Loucy (cell line): ENCODE measurements at regions not wholly inside any gene's neighbourhood (a gene's known extent, or its start where the extent isn't known, plus 50 kb on each side); places are given as distances from the start of the nearest gene placed in this dataset.

Source experiments
- H2AFZ ChIP-seq: fragments of 200-600 bp; sonication (generic); 2 replicates; pipeline ENCODE4 v1.6.0; 2016; ENCODE audit warnings: antibody characterized with exemption, mild to moderate bottlenecking, low read length, moderate library complexity
- H3F3A ChIP-seq: fragments of 200-600 bp; 2 replicates; pipeline ENCODE4 v1.6.0; 2016; ENCODE audit warnings: antibody characterized with exemption, low read depth, mild to moderate bottlenecking
- H3K27me3 ChIP-seq: fragments of 200-600 bp; sonication (generic); 2 replicates; pipeline ENCODE4 v1.6.1; 2014; ENCODE audit warnings: low read length, mild to moderate bottlenecking; ENCODE audit not compliant: insufficient read depth, poor library complexity, severe bottlenecking
- H3K36me3 ChIP-seq: fragments of 200-600 bp; sonication (generic); 2 replicates; pipeline ENCODE4 v1.6.1; 2016; ENCODE audit warnings: low read length; ENCODE audit not compliant: insufficient read depth
- H3K4me1 ChIP-seq: fragments of 200-600 bp; sonication (generic); 2 replicates; pipeline ENCODE4 v1.5.1; 2014; ENCODE audit warnings: low read length, mild to moderate bottlenecking; ENCODE audit not compliant: insufficient read depth, poor library complexity, severe bottlenecking
- H3K4me2 ChIP-seq: fragments of 200-600 bp; sonication (generic); 2 replicates; pipeline ENCODE4 v1.6.0; 2014; ENCODE audit warnings: antibody characterized with exemption, low read length, low read depth, mild to moderate bottlenecking; ENCODE audit not compliant: poor library complexity, severe bottlenecking
- H3K4me3 ChIP-seq: fragments of 200-600 bp; sonication (generic); 2 replicates; pipeline ENCODE4 v1.5.1; 2014; ENCODE audit warnings: low read length, mild to moderate bottlenecking, mixed read lengths; ENCODE audit not compliant: poor library complexity, severe bottlenecking
- H3K79me2 ChIP-seq: fragments of 200-600 bp; sonication (generic); 2 replicates; pipeline ENCODE4 v1.6.1; 2014; ENCODE audit warnings: low read length; ENCODE audit not compliant: insufficient read depth
- H3K9ac ChIP-seq: fragments of 200-600 bp; sonication (generic); 2 replicates; pipeline ENCODE4 v1.6.0; 2014; ENCODE audit warnings: mild to moderate bottlenecking, low read depth, low read length, moderate library complexity; ENCODE audit not compliant: poor library complexity, severe bottlenecking
- H3K9me2 ChIP-seq: fragments of 200-600 bp; sonication (generic); replicated peaks from 2 replicates; pipeline ENCODE4 v1.6.1; 2016; ENCODE audit warnings: low read depth, low read length, mixed read lengths
- H3K9me3 ChIP-seq: fragments of 200-600 bp; sonication (generic); 2 replicates; pipeline ENCODE4 v1.6.1; 2014; ENCODE audit warnings: mild to moderate bottlenecking, antibody characterized with exemption, low read length, low read depth; ENCODE audit not compliant: insufficient read depth
- H4K20me1 ChIP-seq: fragments of 200-600 bp; sonication (generic); 2 replicates; pipeline ENCODE4 v1.6.0; 2014; ENCODE audit warnings: antibody characterized with exemption, low read length, mild to moderate bottlenecking; ENCODE audit not compliant: insufficient read depth, poor library complexity, severe bottlenecking
- CTCF ChIP-seq: fragments of 200-600 bp; sonication (generic); conservative IDR thresholded peaks from 2 replicates; pipeline ENCODE4 v1.5.1; 2014; ENCODE audit warnings: mild to moderate bottlenecking, antibody characterized with exemption, low read length
- EZH2phosphoT487 ChIP-seq: fragments of 200-600 bp; IDR thresholded peaks from 2 replicates; pipeline ENCODE4 v1.6.1; 2018; ENCODE audit warnings: antibody characterized with exemption, mild to moderate bottlenecking, moderate library complexity, borderline replicate concordance

- Histone ChIP-seq H3K9ac (no peak overlapping the region), H3K36me3 (no peaks in the 10 kb centered on the region), H3K9me2 (no peaks in the 10 kb centered on the region), H3K79me2 (no peaks in the 10 kb centered on the region), H3F3A (no peaks in the 10 kb centered on the region), H3K27me3 (no peaks in the 10 kb centered on the region), H4K20me1 (no peaks in the 10 kb centered on the region), H3K4me3 (no peak overlapping the region), H3K9me3 (no peaks in the 10 kb centered on the region; the same call in 1 of the 2 replicates), H3K4me1 (no peaks in the 10 kb centered on the region), H3K4me2 (no peak overlapping the region), H2AFZ (no peak overlapping the region)
- TF ChIP-seq EZH2phosphoT487: no peak
- TF ChIP-seq CTCF: no peak
These were observed 203.8 kb upstream of the POU3F1 start for GRCh38 chr1:38250356-38250755.

DNA sequence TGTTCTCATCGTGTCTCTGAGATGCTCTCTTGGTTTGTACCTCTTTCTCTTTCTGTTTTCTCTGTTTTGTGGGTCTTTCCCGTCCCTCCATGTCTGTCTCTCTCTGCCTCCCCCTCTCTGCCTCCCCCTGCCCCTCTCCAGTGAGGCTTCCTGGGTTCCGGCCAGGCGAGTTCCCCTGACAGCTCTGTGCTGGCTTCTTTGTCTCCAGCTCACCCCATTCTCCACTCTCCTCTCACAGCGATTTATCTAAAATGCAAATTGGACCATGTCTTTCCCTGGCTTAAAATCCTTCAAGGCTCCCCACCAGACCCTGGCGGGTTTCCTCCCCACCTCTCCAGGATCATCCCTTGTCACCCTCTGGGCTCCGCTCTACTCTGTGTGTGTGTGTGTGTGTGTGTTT, 202.4 kb upstream of the POU3F1 start:
- H3K4me1 ChIP-seq: no peaks in the 10 kb centered on the region
- H3K4me2 ChIP-seq: no peak overlapping the region
- H3K4me3 ChIP-seq: no peak overlapping the region
- no peaks in the 10 kb centered on the region for H3F3A ChIP-seq
- H2AFZ ChIP-seq: no peak overlapping the region
- H3K27me3 ChIP-seq: no peaks in the 10 kb centered on the region
- no peaks in the 10 kb centered on the region for H3K9me2 ChIP-seq
- no peaks in the 10 kb centered on the region for H3K79me2 ChIP-seq
- H3K9me3 ChIP-seq: no peaks in the 10 kb centered on the region; the same call in 1 of the 2 replicates
- no peak overlapping the region for H3K9ac ChIP-seq
- H3K36me3 ChIP-seq: no peaks in the 10 kb centered on the region
- TF ChIP-seq EZH2phosphoT487: no peak
- no peak for TF ChIP-seq CTCF
- no peaks in the 10 kb centered on the region for H4K20me1 ChIP-seq

- H2AFZ ChIP-seq: no peak overlapping the region
- no peaks in the 10 kb centered on the region for H3K9me2 ChIP-seq
- H4K20me1 ChIP-seq: no peaks in the 10 kb centered on the region
- H3F3A ChIP-seq: no peaks in the 10 kb centered on the region
- H3K79me2 ChIP-seq: no peaks in the 10 kb centered on the region
- no peaks in the 10 kb centered on the region for H3K4me1 ChIP-seq
- no peak overlapping the region for H3K9ac ChIP-seq
- H3K4me3 ChIP-seq: no peak overlapping the region
- no peaks in the 10 kb centered on the region for H3K36me3 ChIP-seq
- H3K4me2 ChIP-seq: no peak overlapping the region
- TF ChIP-seq CTCF (no peak), EZH2phosphoT487 (no peak)
- no peaks in the 10 kb centered on the region; the same call in 1 of the 2 replicates for H3K9me3 ChIP-seq
- H3K27me3 ChIP-seq: no peaks in the 10 kb centered on the region
These were observed 200.7 kb upstream of the POU3F1 start for GRCh38 chr1:38246955-38247952.
